ENCODE measurements at regions not wholly inside any gene's neighbourhood (a gene's known extent, or its start where the extent isn't known, plus 50 kb on each side); places are given as distances from the start of the nearest gene placed in this dataset.

GRCh38 chr20:9909167-9909566 lies 70.3 kb upstream of the PAK5 start:
- TF ChIP-seq CTCF (IDR thresholded peaks at IDR 0.05; ENCODE audit: insufficient read depth, low read depth, low read length): no peak
- TF ChIP-seq EZH2 (IDR thresholded peaks at IDR 0.05; ENCODE audit: insufficient read depth, low read length): no peak

Data from astrocyte (in vitro differentiated cells and primary cell).